HCT116 (cell line): ENCODE measurements at regions not wholly inside any gene's neighbourhood (a gene's known extent, or its start where the extent isn't known, plus 50 kb on each side); places are given as distances from the start of the nearest gene placed in this dataset.

Source experiments
- ATAC-seq: fragments of 200-7000 bp; cut with Tn5 transposase; 2 replicates; pipeline ENCODE4 v1.9.1; 2020; ENCODE audit warnings: mild to moderate bottlenecking, moderate library complexity
- BruUV-seq: library from RNA; stranded (reverse); fragments of 400-500 nt; replicated peaks from 2 replicates; lab custom pipeline; 2021; lab: Mats Ljungman, UMichigan
- CTCF ChIA-PET: fragments of 300-600 bp; sonication (Branson Sonifier 250); formaldehyde crosslinking; loops from one replicate; lab custom pipeline; 2021; ENCODE audit warnings: antibody characterized with exemption; lab: Charles Lee
- POLR2A ChIA-PET: fragments of 300-600, 350-600 bp; sonication (Branson Sonifier 250); formaldehyde crosslinking; loops from one replicate; lab custom pipeline; 2021; ENCODE audit warnings: antibody characterized with exemption; lab: Charles Lee
- RAD21 ChIA-PET, 2 experiments: fragments of 300-600 bp; sonication (Branson Sonifier 250); formaldehyde crosslinking; loops; one replicate each; lab custom pipeline; 2023; ENCODE audit warnings: low total read pairs in 2 of 2; ENCODE audit not compliant: uncharacterized antibody in 2 of 2, unreplicated experiment in 2 of 2, low non-redundant PET in 1 of 2; lab: Charles Lee
- DNase-seq: peaks from one replicate; pipeline ENCODE4 v3.0.0-alpha.2; 2010; ENCODE audit warnings: low read depth, low spot score
- H2AFZ ChIP-seq: fragments of 200-600 bp; shearing (Covaris generic), sonication (generic); 2 replicates; pipeline ENCODE4 v1.6.1; 2017; ENCODE audit warnings: low read depth, mixed run types, mixed read lengths, antibody characterized with exemption, low read length; ENCODE audit not compliant: poor library complexity, severe bottlenecking
- H3K27ac ChIP-seq: 2 replicates; pipeline ENCODE4 v1.5.1; 2012; ENCODE audit warnings: low read depth, low read length
- H3K27me3 ChIP-seq: fragments of 200-600 bp; sonication (generic); 2 replicates; pipeline ENCODE4 v1.6.1; 2016; ENCODE audit warnings: mixed run types, low read length, mixed read lengths; ENCODE audit not compliant: insufficient read depth
- H3K36me3 ChIP-seq, 2 experiments: fragments of 200-500 bp in 1 of 2; fragments of 200-600 bp in 1 of 2; sonication (Bioruptor generic) in 1 of 2; sonication (generic) in 1 of 2; 2 replicates each; pipeline versions ENCODE4 v1.5.1 to v1.6.1; 2014 to 2016; ENCODE audit warnings: low read length in 2 of 2, inconsistent platforms in 1 of 2, mixed read lengths in 1 of 2, mixed run types in 1 of 2; ENCODE audit not compliant: insufficient read depth in 2 of 2, control insufficient read depth in 1 of 2
- H3K4me1 ChIP-seq, 2 experiments: fragments of 200-600 bp in 1 of 2; sonication (generic) in 1 of 2; 2 replicates each; pipeline versions ENCODE4 v1.5.1 to v1.6.1; 2012 to 2017; ENCODE audit warnings: low read length in 2 of 2, inconsistent platforms in 1 of 2, mild to moderate bottlenecking in 1 of 2, mixed read lengths in 1 of 2, mixed run types in 1 of 2, moderate library complexity in 1 of 2; ENCODE audit not compliant: insufficient read depth in 2 of 2, control insufficient read depth in 1 of 2
- H3K4me2 ChIP-seq: fragments of 200-600 bp; sonication (generic); 2 replicates; pipeline ENCODE4 v1.6.1; 2017; ENCODE audit warnings: mixed run types, low read length, mixed read lengths
- H3K4me3 ChIP-seq, 2 experiments: fragments of 200-600 bp in 1 of 2; sonication (generic) in 1 of 2; replicated peaks in 1 of 2; 2 replicates each; pipeline ENCODE4 v1.5.1; 2011 to 2016; ENCODE audit warnings: low read length in 2 of 2, control low read depth in 1 of 2, low read depth in 1 of 2, mild to moderate bottlenecking in 1 of 2, mixed read lengths in 1 of 2, mixed run types in 1 of 2
- H3K79me2 ChIP-seq: fragments of 200-600 bp; sonication (generic); 2 replicates; pipeline ENCODE4 v1.6.1; 2017; ENCODE audit warnings: mild to moderate bottlenecking, mixed run types, low read length, moderate library complexity, mixed read lengths; ENCODE audit not compliant: insufficient read depth
- H3K9ac ChIP-seq: fragments of 200-600 bp; sonication (generic); 2 replicates; pipeline ENCODE4 v1.6.1; 2016; ENCODE audit warnings: low read length, mixed read lengths
- H3K9me2 ChIP-seq: fragments of 200-600 bp; sonication (generic), shearing (Covaris generic); 2 replicates; pipeline ENCODE4 v1.6.1; 2017; ENCODE audit warnings: mixed run types, mild to moderate bottlenecking, moderate library complexity; ENCODE audit not compliant: insufficient read depth
- H3K9me3 ChIP-seq, 2 experiments: fragments of 200-500 bp in 1 of 2; fragments of 200-600 bp in 1 of 2; sonication (Bioruptor generic) in 1 of 2; sonication (generic) in 1 of 2; 2 replicates each; pipeline ENCODE4 v1.6.1; 2014 to 2017; ENCODE audit warnings: low read length in 2 of 2, mixed read lengths in 2 of 2, inconsistent platforms in 1 of 2, low read depth in 1 of 2, mild to moderate bottlenecking in 1 of 2, mixed run types in 1 of 2, moderate library complexity in 1 of 2; ENCODE audit not compliant: control insufficient read depth in 1 of 2, insufficient read depth in 1 of 2
- H4K20me1 ChIP-seq: fragments of 200-600 bp; sonication (generic), shearing (Covaris generic); 2 replicates; pipeline ENCODE4 v1.6.1; 2017; ENCODE audit warnings: mixed run types, mild to moderate bottlenecking, moderate library complexity; ENCODE audit not compliant: insufficient read depth
- ATF3 ChIP-seq: IDR thresholded peaks from 2 replicates; pipeline ENCODE4 v1.6.1; 2012
- CTCF ChIP-seq, 3 experiments: fragments of 200-600 bp in 1 of 3; sonication (generic) in 1 of 3; IDR thresholded peaks in 2 of 3; conservative IDR thresholded peaks in 1 of 3; 2 replicates each; pipeline ENCODE4 v1.5.1; 2012 to 2017; ENCODE audit warnings: low read depth in 2 of 3, low read length in 2 of 3, antibody characterized with exemption in 1 of 3, borderline replicate concordance in 1 of 3, control low read depth in 1 of 3, mild to moderate bottlenecking in 1 of 3, mixed read lengths in 1 of 3, mixed run types in 1 of 3, moderate library complexity in 1 of 3; ENCODE audit not compliant: insufficient read depth in 1 of 3
- ELF1 ChIP-seq: IDR thresholded peaks from 2 replicates; pipeline ENCODE4 v1.6.1; 2012; ENCODE audit warnings: low read depth, borderline replicate concordance
- EZH2 ChIP-seq: fragments of 200-600 bp; sonication (generic); IDR thresholded peaks from 2 replicates; pipeline ENCODE4 v1.6.1; 2017; ENCODE audit warnings: antibody characterized with exemption, mixed run types
- EZH2phosphoT487 ChIP-seq: fragments of 200-600 bp; IDR thresholded peaks from 2 replicates; pipeline ENCODE4 v1.6.1; 2018; ENCODE audit warnings: antibody characterized with exemption, borderline replicate concordance
- FOSL1 ChIP-seq: IDR thresholded peaks from 2 replicates; pipeline ENCODE4 v1.6.1; 2012; ENCODE audit warnings: low read depth
- JUND ChIP-seq: IDR thresholded peaks from 2 replicates; pipeline ENCODE4 v1.6.1; 2012
- MAX ChIP-seq: IDR thresholded peaks from 2 replicates; pipeline ENCODE4 v1.6.1; 2012
- POLR2A ChIP-seq: IDR thresholded peaks from 2 replicates; pipeline ENCODE4 v1.7.0; 2011; ENCODE audit warnings: borderline replicate concordance; ENCODE audit not compliant: insufficient read depth, insufficient read length; ENCODE audit errors: extremely low read depth
- POLR2AphosphoS5 ChIP-seq: IDR thresholded peaks from 2 replicates; pipeline ENCODE4 v1.6.1; 2011; ENCODE audit warnings: mild to moderate bottlenecking, low read depth, low read length, moderate library complexity
- RAD21 ChIP-seq: IDR thresholded peaks from 2 replicates; pipeline ENCODE4 v1.6.1; 2012; ENCODE audit warnings: low read depth, mild to moderate bottlenecking
- SIN3A ChIP-seq: IDR thresholded peaks from 2 replicates; pipeline ENCODE4 v1.6.1; 2012; ENCODE audit warnings: low read depth
- SP1 ChIP-seq: IDR thresholded peaks from 2 replicates; pipeline ENCODE4 v1.6.1; 2012; ENCODE audit warnings: low read depth
- SRF ChIP-seq: IDR thresholded peaks from 2 replicates; pipeline ENCODE4 v1.6.1; 2012; ENCODE audit warnings: low read depth
- TCF7L2 ChIP-seq: IDR thresholded peaks from 2 replicates; pipeline ENCODE4 v1.7.0; 2011; ENCODE audit warnings: borderline replicate concordance, inconsistent platforms; ENCODE audit not compliant: insufficient read depth, insufficient read length; ENCODE audit errors: extremely low read depth
- YY1 ChIP-seq: IDR thresholded peaks from 2 replicates; pipeline ENCODE4 v1.6.1; 2011; ENCODE audit warnings: low read length, low read depth, moderate library complexity, mild to moderate bottlenecking; ENCODE audit not compliant: insufficient replicate concordance; ENCODE audit errors: extremely low read depth
- ZNF274 ChIP-seq: fragments of 200-500 bp; sonication (Bioruptor generic); IDR thresholded peaks from 2 replicates; pipeline ENCODE4 v1.6.1; 2014; ENCODE audit warnings: mild to moderate bottlenecking, low read depth, low read length, inconsistent platforms
- intact Hi-C: fragments of 100-400 bp; cut with micrococcal nuclease; formaldehyde crosslinking; loops from 2 replicates; pipeline ENCODE4 v1.10.0; 2022
- TF ChIP-seq, protein P1 (sequence below): IDR thresholded peaks from 2 replicates; pipeline ENCODE4 v1.6.1; 2012; ENCODE audit warnings: low read depth
- TF ChIP-seq, protein P2 (sequence below): IDR thresholded peaks from 2 replicates; pipeline ENCODE4 v1.6.1; 2011; ENCODE audit warnings: mild to moderate bottlenecking, low read length, moderate library complexity; ENCODE audit not compliant: insufficient replicate concordance; ENCODE audit errors: extremely low read depth

DNA sequence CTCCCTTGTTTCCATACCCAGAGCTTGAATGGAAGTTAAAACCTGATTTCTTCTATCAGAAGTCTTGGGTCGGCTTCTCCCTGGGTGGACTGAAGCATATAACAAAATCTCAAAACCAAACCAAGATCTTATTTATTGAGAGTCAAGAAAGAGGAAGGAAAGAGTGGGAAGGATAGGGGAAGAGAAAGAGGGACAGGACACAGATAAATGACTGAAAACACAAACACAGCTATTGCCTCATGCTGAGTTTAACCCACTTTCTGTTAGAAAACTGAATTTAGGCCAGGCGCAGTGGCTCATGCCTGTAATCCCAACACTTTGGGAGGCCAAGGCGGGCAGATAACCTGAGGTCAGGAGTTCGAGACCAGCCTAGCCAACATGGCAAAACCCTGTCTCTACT is 92.9 kb downstream of the PALM2AKAP2 start:
- no peaks in the 10 kb centered on the region for H3K4me1 ChIP-seq
- intact Hi-C loops: no loop called here
- H2AFZ ChIP-seq: no peak overlapping the region
- H4K20me1 ChIP-seq: no peaks in the 10 kb centered on the region
- no peak overlapping the region for H3K4me3 ChIP-seq
- CTCF ChIA-PET: interaction anchor here (1.7 kb wide), 1 partner anchor 9 kb away, joined by 6 read pairs; no protein-coding TSS in a partner anchor
- DNase-seq: no peak
- H3K4me2 ChIP-seq: no peak overlapping the region
- no peaks in the 10 kb centered on the region for H3K36me3 ChIP-seq
- TF ChIP-seq, protein P1, sequence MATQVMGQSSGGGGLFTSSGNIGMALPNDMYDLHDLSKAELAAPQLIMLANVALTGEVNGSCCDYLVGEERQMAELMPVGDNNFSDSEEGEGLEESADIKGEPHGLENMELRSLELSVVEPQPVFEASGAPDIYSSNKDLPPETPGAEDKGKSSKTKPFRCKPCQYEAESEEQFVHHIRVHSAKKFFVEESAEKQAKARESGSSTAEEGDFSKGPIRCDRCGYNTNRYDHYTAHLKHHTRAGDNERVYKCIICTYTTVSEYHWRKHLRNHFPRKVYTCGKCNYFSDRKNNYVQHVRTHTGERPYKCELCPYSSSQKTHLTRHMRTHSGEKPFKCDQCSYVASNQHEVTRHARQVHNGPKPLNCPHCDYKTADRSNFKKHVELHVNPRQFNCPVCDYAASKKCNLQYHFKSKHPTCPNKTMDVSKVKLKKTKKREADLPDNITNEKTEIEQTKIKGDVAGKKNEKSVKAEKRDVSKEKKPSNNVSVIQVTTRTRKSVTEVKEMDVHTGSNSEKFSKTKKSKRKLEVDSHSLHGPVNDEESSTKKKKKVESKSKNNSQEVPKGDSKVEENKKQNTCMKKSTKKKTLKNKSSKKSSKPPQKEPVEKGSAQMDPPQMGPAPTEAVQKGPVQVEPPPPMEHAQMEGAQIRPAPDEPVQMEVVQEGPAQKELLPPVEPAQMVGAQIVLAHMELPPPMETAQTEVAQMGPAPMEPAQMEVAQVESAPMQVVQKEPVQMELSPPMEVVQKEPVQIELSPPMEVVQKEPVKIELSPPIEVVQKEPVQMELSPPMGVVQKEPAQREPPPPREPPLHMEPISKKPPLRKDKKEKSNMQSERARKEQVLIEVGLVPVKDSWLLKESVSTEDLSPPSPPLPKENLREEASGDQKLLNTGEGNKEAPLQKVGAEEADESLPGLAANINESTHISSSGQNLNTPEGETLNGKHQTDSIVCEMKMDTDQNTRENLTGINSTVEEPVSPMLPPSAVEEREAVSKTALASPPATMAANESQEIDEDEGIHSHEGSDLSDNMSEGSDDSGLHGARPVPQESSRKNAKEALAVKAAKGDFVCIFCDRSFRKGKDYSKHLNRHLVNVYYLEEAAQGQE: no peak
- TF ChIP-seq ELF1 (no peak), RAD21 (no peak), YY1 (no peak), TCF7L2 (no peak), EZH2 (no peak), CTCF (IDR thresholded peaks at IDR 0.05 in 2 of 3, conservative IDR thresholded peaks at IDR 0.05 in 1 of 3; ENCODE audit: borderline replicate concordance in 1 of 3, insufficient read depth in 1 of 3, low read depth in 2 of 3, low read length in 2 of 3) (no peak), MAX (no peak), ATF3 (no peak), SP1 (no peak), JUND (no peak), POLR2A (no peak), POLR2AphosphoS5 (no peak), SIN3A (no peak), ZNF274 (no peak), FOSL1 (no peak), SRF (no peak), EZH2phosphoT487 (no peak)
- TF ChIP-seq, protein P2, sequence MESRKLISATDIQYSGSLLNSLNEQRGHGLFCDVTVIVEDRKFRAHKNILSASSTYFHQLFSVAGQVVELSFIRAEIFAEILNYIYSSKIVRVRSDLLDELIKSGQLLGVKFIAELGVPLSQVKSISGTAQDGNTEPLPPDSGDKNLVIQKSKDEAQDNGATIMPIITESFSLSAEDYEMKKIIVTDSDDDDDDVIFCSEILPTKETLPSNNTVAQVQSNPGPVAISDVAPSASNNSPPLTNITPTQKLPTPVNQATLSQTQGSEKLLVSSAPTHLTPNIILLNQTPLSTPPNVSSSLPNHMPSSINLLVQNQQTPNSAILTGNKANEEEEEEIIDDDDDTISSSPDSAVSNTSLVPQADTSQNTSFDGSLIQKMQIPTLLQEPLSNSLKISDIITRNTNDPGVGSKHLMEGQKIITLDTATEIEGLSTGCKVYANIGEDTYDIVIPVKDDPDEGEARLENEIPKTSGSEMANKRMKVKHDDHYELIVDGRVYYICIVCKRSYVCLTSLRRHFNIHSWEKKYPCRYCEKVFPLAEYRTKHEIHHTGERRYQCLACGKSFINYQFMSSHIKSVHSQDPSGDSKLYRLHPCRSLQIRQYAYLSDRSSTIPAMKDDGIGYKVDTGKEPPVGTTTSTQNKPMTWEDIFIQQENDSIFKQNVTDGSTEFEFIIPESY: no peak
- no peaks in the 10 kb centered on the region for H3K79me2 ChIP-seq
- H3K9me2 ChIP-seq: no peaks in the 10 kb centered on the region
- no peak overlapping the region for H3K9ac ChIP-seq
- no peak overlapping the region for H3K27ac ChIP-seq
- POLR2A ChIA-PET: no interaction called here
- RAD21 ChIA-PET: no interaction called here
- ATAC-seq: no peak
- no TSS peak for BruUV-seq
- no peaks in the 10 kb centered on the region for H3K9me3 ChIP-seq
- peaks cover 58% of the 10 kb centered on the region for H3K27me3 ChIP-seq
